ENCODE measurements at regions not wholly inside any gene's neighbourhood (a gene's known extent, or its start where the extent isn't known, plus 50 kb on each side); places are given as distances from the start of the nearest gene placed in this dataset.

DNA sequence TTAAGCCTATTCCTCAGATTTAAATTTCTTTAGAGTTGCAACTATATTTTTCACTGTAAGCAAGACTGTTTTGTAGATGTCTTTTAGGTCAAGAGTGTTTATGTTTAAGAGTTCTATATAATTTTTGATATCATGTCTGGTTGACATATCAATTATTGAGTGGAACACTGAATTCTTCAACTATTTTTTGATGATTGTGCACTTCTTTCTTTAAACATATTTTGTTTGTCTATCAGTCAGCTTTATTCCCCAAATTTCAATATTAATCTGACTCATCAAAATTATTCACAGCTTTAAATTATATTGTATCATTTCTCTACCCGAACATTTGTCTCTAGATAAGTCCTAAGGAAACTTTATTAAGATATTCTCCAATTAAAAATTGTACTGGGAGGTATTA is 933.6 kb upstream of the ROBO1 start:
- DNase-seq = no peak
- Histone ChIP-seq H3K9ac (no peak overlapping the region), H2AFZ (no peak overlapping the region), H3K79me2 (ENCODE audit: insufficient read depth) (no peaks in the 10 kb centered on the region), H3K27me3 (replicated peaks; ENCODE audit: insufficient read depth) (no peaks in the 10 kb centered on the region), H3F3A (ENCODE audit: insufficient read depth) (no peaks in the 10 kb centered on the region), H3K4me2 (ENCODE audit: unreplicated experiment) (no peak overlapping the region), H3K27ac (no peak overlapping the region), H3K4me1 (ENCODE audit: insufficient read depth) (no peaks in the 10 kb centered on the region), H3K9me3 (ENCODE audit: low read depth) (no peaks in the 10 kb centered on the region), H3K36me3 (ENCODE audit: low read depth) (no peaks in the 10 kb centered on the region), H3K4me3 (no peak overlapping the region), H4K20me1 (ENCODE audit: insufficient read depth) (no peaks in the 10 kb centered on the region), H3K9me2 (ENCODE audit: insufficient read depth) (no peaks in the 10 kb centered on the region)
- WGBS, 2 experiments (ENCODE audit: low coverage in 1 of 2, low lambda C conversion rate in 2 of 2, missing lambda C conversion rate in 2 of 2) = 43 to 48% methylated on average over 1 of the region's 1 CpG
- TF ChIP-seq EZH2 (IDR thresholded peaks at IDR 0.05; ENCODE audit: insufficient read depth, poor library complexity, severe bottlenecking) = no peak
- no peak for TF ChIP-seq EZH2phosphoT487 (IDR thresholded peaks at IDR 0.05; ENCODE audit: insufficient read depth, low read depth)
- in situ Hi-C loops (cut with MboI) = no loop called here

GRCh38 chr3:80697291-80697690 is 929.5 kb upstream of the ROBO1 start:
- 51 to 58% methylated on average over 2 of the region's 2 CpGs for WGBS, 2 experiments (ENCODE audit: low coverage in 1 of 2, low lambda C conversion rate in 2 of 2, missing lambda C conversion rate in 2 of 2)
- H3K4me3 ChIP-seq = no peak overlapping the region

GRCh38 chr3:80696280-80696679 is 928.5 kb upstream of the ROBO1 start:
- Histone ChIP-seq H3K4me2 (ENCODE audit: unreplicated experiment) (no peak overlapping the region), H3K9me3 (ENCODE audit: low read depth) (no peaks in the 10 kb centered on the region), H2AFZ (no peak overlapping the region), H3K27me3 (replicated peaks; ENCODE audit: insufficient read depth) (no peaks in the 10 kb centered on the region), H3K4me3 (no peak overlapping the region), H3K79me2 (ENCODE audit: insufficient read depth) (no peaks in the 10 kb centered on the region), H3F3A (ENCODE audit: insufficient read depth) (no peaks in the 10 kb centered on the region), H4K20me1 (ENCODE audit: insufficient read depth) (no peaks in the 10 kb centered on the region), H3K4me1 (ENCODE audit: insufficient read depth) (no peaks in the 10 kb centered on the region), H3K27ac (no peak overlapping the region), H3K36me3 (ENCODE audit: low read depth) (no peaks in the 10 kb centered on the region), H3K9me2 (ENCODE audit: insufficient read depth) (no peaks in the 10 kb centered on the region), H3K9ac (no peak overlapping the region)
- DNase-seq = no peak
- TF ChIP-seq EZH2 (IDR thresholded peaks at IDR 0.05; ENCODE audit: insufficient read depth, poor library complexity, severe bottlenecking) = no peak
- TF ChIP-seq EZH2phosphoT487 (IDR thresholded peaks at IDR 0.05; ENCODE audit: insufficient read depth, low read depth) = no peak
- in situ Hi-C loops (cut with MboI) = loop anchor here (25.0 kb wide), 1 partner anchor 1159 kb away; no protein-coding TSS in a partner anchor
- WGBS, 2 experiments (ENCODE audit: low coverage in 1 of 2, low lambda C conversion rate in 2 of 2, missing lambda C conversion rate in 2 of 2) = 49 to 60% methylated on average over 2 of the region's 2 CpGs

More at GRCh38 chr3:80697291-80697690, 929.5 kb upstream of the ROBO1 start:
- Histone ChIP-seq H3K79me2 (ENCODE audit: insufficient read depth) (no peaks in the 10 kb centered on the region), H3F3A (ENCODE audit: insufficient read depth) (no peaks in the 10 kb centered on the region), H3K9me2 (ENCODE audit: insufficient read depth) (no peaks in the 10 kb centered on the region), H2AFZ (no peak overlapping the region), H3K4me2 (ENCODE audit: unreplicated experiment) (no peak overlapping the region), H3K27me3 (replicated peaks; ENCODE audit: insufficient read depth) (no peaks in the 10 kb centered on the region), H3K27ac (no peak overlapping the region), H3K9me3 (ENCODE audit: low read depth) (no peaks in the 10 kb centered on the region), H3K36me3 (ENCODE audit: low read depth) (no peaks in the 10 kb centered on the region), H4K20me1 (ENCODE audit: insufficient read depth) (no peaks in the 10 kb centered on the region), H3K4me1 (ENCODE audit: insufficient read depth) (no peaks in the 10 kb centered on the region), H3K9ac (no peak overlapping the region)
- TF ChIP-seq EZH2phosphoT487 (IDR thresholded peaks at IDR 0.05; ENCODE audit: insufficient read depth, low read depth) = no peak
- TF ChIP-seq EZH2 (IDR thresholded peaks at IDR 0.05; ENCODE audit: insufficient read depth, poor library complexity, severe bottlenecking) = no peak
- DNase-seq = no peak
- in situ Hi-C loops (cut with MboI) = loop anchor here (25.0 kb wide), 1 partner anchor 1160 kb away; no protein-coding TSS in a partner anchor

GRCh38 chr3:80688814-80689213 is 921.0 kb upstream of the ROBO1 start:
- Histone ChIP-seq H3K27me3 (replicated peaks; ENCODE audit: insufficient read depth) (no peaks in the 10 kb centered on the region), H3K4me2 (ENCODE audit: unreplicated experiment) (no peak overlapping the region), H3K36me3 (ENCODE audit: low read depth) (no peaks in the 10 kb centered on the region), H2AFZ (no peak overlapping the region), H3K4me1 (ENCODE audit: insufficient read depth) (no peaks in the 10 kb centered on the region), H3K4me3 (no peak overlapping the region), H3K79me2 (ENCODE audit: insufficient read depth) (no peaks in the 10 kb centered on the region), H3K9me3 (ENCODE audit: low read depth) (no peaks in the 10 kb centered on the region), H3K9me2 (ENCODE audit: insufficient read depth) (no peaks in the 10 kb centered on the region), H4K20me1 (ENCODE audit: insufficient read depth) (no peaks in the 10 kb centered on the region), H3K9ac (no peak overlapping the region), H3F3A (ENCODE audit: insufficient read depth) (no peaks in the 10 kb centered on the region), H3K27ac (no peak overlapping the region)
- DNase-seq = peak; percentile 44
- in situ Hi-C loops (cut with MboI) = loop anchor here (25.0 kb wide), 1 partner anchor 1152 kb away; no protein-coding TSS in a partner anchor
- WGBS, 2 experiments (ENCODE audit: low coverage in 1 of 2, low lambda C conversion rate in 2 of 2, missing lambda C conversion rate in 2 of 2) = 2% methylated on average over 2 of the region's 2 CpGs
- no peak for TF ChIP-seq EZH2 (IDR thresholded peaks at IDR 0.05; ENCODE audit: insufficient read depth, poor library complexity, severe bottlenecking)
- TF ChIP-seq EZH2phosphoT487 (IDR thresholded peaks at IDR 0.05; ENCODE audit: insufficient read depth, low read depth) = no peak

DNA sequence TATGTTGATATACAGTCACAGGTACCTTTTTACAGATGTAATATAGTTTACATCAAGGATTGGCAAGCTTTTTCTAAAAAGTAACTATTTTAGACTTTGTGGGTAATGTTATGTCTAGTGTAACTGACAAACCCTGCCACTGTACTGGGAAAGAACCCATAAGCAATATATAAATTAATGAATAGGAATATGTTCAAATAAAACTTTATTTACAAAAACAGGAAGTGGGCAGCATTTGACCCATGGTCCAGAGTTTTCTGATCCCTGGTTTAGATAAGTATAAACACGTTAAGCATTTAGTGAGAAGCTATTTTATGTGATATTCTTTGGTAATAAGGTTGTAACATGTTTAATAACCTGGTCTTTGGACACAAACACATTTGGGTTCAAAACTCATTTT is 915.2 kb upstream of the ROBO1 start:
- Histone ChIP-seq H3K27ac (no peak overlapping the region), H3F3A (ENCODE audit: insufficient read depth) (no peaks in the 10 kb centered on the region), H3K9me3 (ENCODE audit: low read depth) (no peaks in the 10 kb centered on the region), H3K27me3 (replicated peaks; ENCODE audit: insufficient read depth) (no peaks in the 10 kb centered on the region), H3K4me1 (ENCODE audit: insufficient read depth) (no peaks in the 10 kb centered on the region), H3K9ac (no peak overlapping the region), H2AFZ (no peak overlapping the region), H3K4me2 (ENCODE audit: unreplicated experiment) (no peak overlapping the region), H3K36me3 (ENCODE audit: low read depth) (no peaks in the 10 kb centered on the region), H3K9me2 (ENCODE audit: insufficient read depth) (0 out of 2 replicates have a peak, but pooled peaks cover 3% of the 10 kb centered on the region), H4K20me1 (ENCODE audit: insufficient read depth) (no peaks in the 10 kb centered on the region; the same call in 1 of the 2 replicates), H3K79me2 (ENCODE audit: insufficient read depth) (no peaks in the 10 kb centered on the region), H3K4me3 (no peak overlapping the region)
- in situ Hi-C loops (cut with MboI) = loop anchor here (25.0 kb wide), 1 partner anchor 1146 kb away; no protein-coding TSS in a partner anchor
- WGBS, 2 experiments (ENCODE audit: low coverage in 1 of 2, low lambda C conversion rate in 2 of 2, missing lambda C conversion rate in 2 of 2) = 38 to 49% methylated on average over 1 of the region's 1 CpG
- TF ChIP-seq EZH2 (IDR thresholded peaks at IDR 0.05; ENCODE audit: insufficient read depth, poor library complexity, severe bottlenecking) = no peak
- no peak for TF ChIP-seq EZH2phosphoT487 (IDR thresholded peaks at IDR 0.05; ENCODE audit: insufficient read depth, low read depth)
- DNase-seq = no peak
